PFSK-1 (cell line): ENCODE measurements at regions not wholly inside any gene's neighbourhood (a gene's known extent, or its start where the extent isn't known, plus 50 kb on each side); places are given as distances from the start of the nearest gene placed in this dataset.

Source experiments
- FOXP2 ChIP-seq: optimal IDR thresholded peaks from 2 replicates; pipeline ENCODE3; 2011; ENCODE audit warnings: borderline replicate concordance, control low read depth, inconsistent platforms; ENCODE audit not compliant: insufficient read depth; ENCODE audit errors: extremely low read length, extremely low read depth
- POLR2AphosphoS5 ChIP-seq: IDR thresholded peaks from 2 replicates; pipeline ENCODE4 v1.6.1; 2012; ENCODE audit warnings: low read depth, mild to moderate bottlenecking, control low read depth, low read length, moderate library complexity
- SIN3A ChIP-seq: IDR thresholded peaks from 2 replicates; pipeline ENCODE4 v1.6.1; 2012; ENCODE audit warnings: mild to moderate bottlenecking, low read length, moderate library complexity, borderline replicate concordance; ENCODE audit not compliant: insufficient read depth
- TAF1 ChIP-seq: IDR thresholded peaks from 2 replicates; pipeline ENCODE4 v1.6.1; 2012; ENCODE audit warnings: low read length, control low read depth, borderline replicate concordance; ENCODE audit not compliant: insufficient read depth
- TF ChIP-seq, protein P1 (sequence below), 2 experiments: IDR thresholded peaks; 2 replicates each; pipeline versions ENCODE4 v1.6.1 to v1.8.0; 2011 to 2012; ENCODE audit warnings: low read depth in 2 of 2, low read length in 2 of 2, control low read depth in 1 of 2, inconsistent platforms in 1 of 2, mild to moderate bottlenecking in 1 of 2, moderate library complexity in 1 of 2; ENCODE audit not compliant: insufficient read depth in 1 of 2

DNA sequence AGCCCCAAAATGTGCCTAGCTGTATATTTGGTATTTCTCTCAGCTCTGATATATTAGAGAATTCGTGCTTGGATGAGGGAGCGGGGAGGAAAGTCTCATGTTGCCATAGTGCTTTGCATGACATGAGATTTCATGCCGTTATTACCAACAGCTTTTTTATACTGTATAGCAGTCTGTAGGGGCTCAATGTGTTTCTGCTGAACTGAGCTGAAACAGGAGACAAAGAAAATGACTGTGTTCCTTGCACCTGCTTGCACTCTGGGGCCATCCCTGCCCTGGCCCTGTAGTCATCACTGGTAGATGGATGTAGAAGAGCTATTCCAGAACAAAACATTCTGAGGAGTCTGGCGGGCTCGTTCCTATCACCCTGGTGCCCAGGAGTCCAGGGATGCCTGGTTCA is 128.0 kb upstream of the SASH1 start:
- TF ChIP-seq POLR2AphosphoS5 = no peak
- TF ChIP-seq SIN3A = no peak
- TF ChIP-seq, protein P1, sequence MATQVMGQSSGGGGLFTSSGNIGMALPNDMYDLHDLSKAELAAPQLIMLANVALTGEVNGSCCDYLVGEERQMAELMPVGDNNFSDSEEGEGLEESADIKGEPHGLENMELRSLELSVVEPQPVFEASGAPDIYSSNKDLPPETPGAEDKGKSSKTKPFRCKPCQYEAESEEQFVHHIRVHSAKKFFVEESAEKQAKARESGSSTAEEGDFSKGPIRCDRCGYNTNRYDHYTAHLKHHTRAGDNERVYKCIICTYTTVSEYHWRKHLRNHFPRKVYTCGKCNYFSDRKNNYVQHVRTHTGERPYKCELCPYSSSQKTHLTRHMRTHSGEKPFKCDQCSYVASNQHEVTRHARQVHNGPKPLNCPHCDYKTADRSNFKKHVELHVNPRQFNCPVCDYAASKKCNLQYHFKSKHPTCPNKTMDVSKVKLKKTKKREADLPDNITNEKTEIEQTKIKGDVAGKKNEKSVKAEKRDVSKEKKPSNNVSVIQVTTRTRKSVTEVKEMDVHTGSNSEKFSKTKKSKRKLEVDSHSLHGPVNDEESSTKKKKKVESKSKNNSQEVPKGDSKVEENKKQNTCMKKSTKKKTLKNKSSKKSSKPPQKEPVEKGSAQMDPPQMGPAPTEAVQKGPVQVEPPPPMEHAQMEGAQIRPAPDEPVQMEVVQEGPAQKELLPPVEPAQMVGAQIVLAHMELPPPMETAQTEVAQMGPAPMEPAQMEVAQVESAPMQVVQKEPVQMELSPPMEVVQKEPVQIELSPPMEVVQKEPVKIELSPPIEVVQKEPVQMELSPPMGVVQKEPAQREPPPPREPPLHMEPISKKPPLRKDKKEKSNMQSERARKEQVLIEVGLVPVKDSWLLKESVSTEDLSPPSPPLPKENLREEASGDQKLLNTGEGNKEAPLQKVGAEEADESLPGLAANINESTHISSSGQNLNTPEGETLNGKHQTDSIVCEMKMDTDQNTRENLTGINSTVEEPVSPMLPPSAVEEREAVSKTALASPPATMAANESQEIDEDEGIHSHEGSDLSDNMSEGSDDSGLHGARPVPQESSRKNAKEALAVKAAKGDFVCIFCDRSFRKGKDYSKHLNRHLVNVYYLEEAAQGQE (IDR thresholded peaks at IDR 0.05; ENCODE audit: insufficient read depth in 1 of 2, low read depth in 2 of 2, low read length in 2 of 2) = no peak
- no peak for TF ChIP-seq TAF1
- no peak for TF ChIP-seq FOXP2
